BE2C (cell line): ENCODE measurements at regions not wholly inside any gene's neighbourhood (a gene's known extent, or its start where the extent isn't known, plus 50 kb on each side); places are given as distances from the start of the nearest gene placed in this dataset.

ENCODE experiments used
- DNase-seq: peaks from one replicate; pipeline ENCODE4 v3.0.0-alpha.2; 2020
- H3K27me3 ChIP-seq: fragments of 250-450 bp; sonication (Bioruptor Pico); 2 replicates; pipeline ENCODE4 v1.5.1; 2020; ENCODE audit warnings: mild to moderate bottlenecking
- H3K36me3 ChIP-seq: fragments of 250-450 bp; sonication (Bioruptor Pico); 2 replicates; pipeline ENCODE4 v1.5.1; 2020; ENCODE audit warnings: mild to moderate bottlenecking
- H3K4me1 ChIP-seq: fragments of 250-450 bp; sonication (Bioruptor Pico); 2 replicates; pipeline ENCODE4 v1.5.1; 2020
- H3K4me3 ChIP-seq: 2 replicates; pipeline ENCODE4 v1.5.1; 2011; ENCODE audit warnings: low read depth, low read length
- H3K9me3 ChIP-seq: fragments of 250-450 bp; sonication (Bioruptor Pico); 2 replicates; pipeline ENCODE4 v1.5.1; 2020
- CTCF ChIP-seq: IDR thresholded peaks from 2 replicates; pipeline ENCODE4 v1.5.1; 2012; ENCODE audit warnings: mild to moderate bottlenecking, low read depth, low read length

GRCh38 chr13:97797553-97797952 lies 155.9 kb upstream of the IPO5 start:
- Histone ChIP-seq H3K27me3 (peaks cover 10% of the 10 kb centered on the region; the same call in 1 of the 2 replicates), H3K4me3 (no peak overlapping the region), H3K4me1 (no peaks in the 10 kb centered on the region), H3K9me3 (no peaks in the 10 kb centered on the region; the same call in 1 of the 2 replicates), H3K36me3 (no peaks in the 10 kb centered on the region)
- no peak for TF ChIP-seq CTCF
- no peak for DNase-seq

- Histone ChIP-seq H3K4me1 (no peaks in the 10 kb centered on the region), H3K9me3 (no peaks in the 10 kb centered on the region; the same call in 1 of the 2 replicates), H3K4me3 (no peak overlapping the region), H3K27me3 (peaks cover 10% of the 10 kb centered on the region; the same call in 1 of the 2 replicates), H3K36me3 (no peaks in the 10 kb centered on the region)
- DNase-seq = no peak
- no peak for TF ChIP-seq CTCF
Measured at GRCh38 chr13:97798171-97798821, 155.2 kb upstream of the IPO5 start.

GRCh38 chr13:97798836-97799235 lies 154.6 kb upstream of the IPO5 start:
- Histone ChIP-seq H3K9me3 (no peaks in the 10 kb centered on the region; the same call in 1 of the 2 replicates), H3K4me3 (no peak overlapping the region), H3K27me3 (peaks cover 10% of the 10 kb centered on the region), H3K4me1 (no peaks in the 10 kb centered on the region), H3K36me3 (no peaks in the 10 kb centered on the region)
- DNase-seq = no peak
- TF ChIP-seq CTCF = no peak

GRCh38 chr13:97802213-97802612 lies 151.3 kb upstream of the IPO5 start:
- H3K9me3 ChIP-seq = no peaks in the 10 kb centered on the region
- DNase-seq = no peak
- no peak overlapping the region for H3K4me3 ChIP-seq
- H3K27me3 ChIP-seq = peaks cover 9% of the 10 kb centered on the region
- TF ChIP-seq CTCF = no peak
- H3K4me1 ChIP-seq = no peaks in the 10 kb centered on the region
- no peaks in the 10 kb centered on the region for H3K36me3 ChIP-seq

GRCh38 chr13:97809576-97809975 lies 143.9 kb upstream of the IPO5 start:
- no peak for DNase-seq
- Histone ChIP-seq H3K4me1 (no peaks in the 10 kb centered on the region), H3K4me3 (no peak overlapping the region), H3K36me3 (no peaks in the 10 kb centered on the region), H3K9me3 (no peaks in the 10 kb centered on the region), H3K27me3 (peaks cover 3% of the 10 kb centered on the region; the same call in 1 of the 2 replicates)
- TF ChIP-seq CTCF = no peak

- peak; percentile 52 for TF ChIP-seq CTCF
- no peaks in the 10 kb centered on the region for H3K36me3 ChIP-seq
- DNase-seq = no peak
- H3K9me3 ChIP-seq = no peaks in the 10 kb centered on the region
- no peaks in the 10 kb centered on the region for H3K4me1 ChIP-seq
- H3K27me3 ChIP-seq = peaks cover 3% of the 10 kb centered on the region; the same call in 1 of the 2 replicates
- H3K4me3 ChIP-seq = no peak overlapping the region
Measured at GRCh38 chr13:97810152-97810551, 143.3 kb upstream of the IPO5 start.
